ENCODE measurements at regions not wholly inside any gene's neighbourhood (a gene's known extent, or its start where the extent isn't known, plus 50 kb on each side); places are given as distances from the start of the nearest gene placed in this dataset.
"Not testable (repeated sequence)": the region's sequence is repeated elsewhere in the genome, so short reads cannot be mapped to it uniquely, and the experiment has no call there.

DNA sequence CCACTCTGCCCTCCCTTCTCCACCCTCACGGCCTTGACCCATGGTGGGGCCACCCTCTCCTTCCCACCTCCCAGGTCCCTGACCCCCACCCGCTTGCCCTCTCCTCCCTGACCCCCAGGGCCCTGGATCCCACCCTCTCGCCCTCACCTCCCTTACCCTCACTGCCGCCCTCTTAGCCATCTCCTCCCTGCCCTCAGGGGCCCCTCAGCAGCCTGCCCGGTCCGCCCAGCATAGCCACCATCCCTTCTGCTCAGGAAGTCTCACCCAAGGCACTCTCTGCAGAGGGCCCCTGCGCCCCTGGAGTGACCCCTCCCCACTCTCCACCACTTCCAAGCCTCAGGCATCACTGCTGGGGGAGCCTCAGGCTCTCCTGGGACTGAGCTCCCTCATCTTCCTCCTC is 66.3 kb downstream of the MRPL36 start:
- H3K27ac ChIP-seq (ENCODE audit: insufficient read depth, low read length): no peak overlapping the region
- no peak for DNase-seq (ENCODE audit: low read depth in 2 of 2)
- TF ChIP-seq EZH2 (IDR thresholded peaks at IDR 0.05; ENCODE audit: low read length, missing control alignments): no peak
- TF ChIP-seq, protein P1, sequence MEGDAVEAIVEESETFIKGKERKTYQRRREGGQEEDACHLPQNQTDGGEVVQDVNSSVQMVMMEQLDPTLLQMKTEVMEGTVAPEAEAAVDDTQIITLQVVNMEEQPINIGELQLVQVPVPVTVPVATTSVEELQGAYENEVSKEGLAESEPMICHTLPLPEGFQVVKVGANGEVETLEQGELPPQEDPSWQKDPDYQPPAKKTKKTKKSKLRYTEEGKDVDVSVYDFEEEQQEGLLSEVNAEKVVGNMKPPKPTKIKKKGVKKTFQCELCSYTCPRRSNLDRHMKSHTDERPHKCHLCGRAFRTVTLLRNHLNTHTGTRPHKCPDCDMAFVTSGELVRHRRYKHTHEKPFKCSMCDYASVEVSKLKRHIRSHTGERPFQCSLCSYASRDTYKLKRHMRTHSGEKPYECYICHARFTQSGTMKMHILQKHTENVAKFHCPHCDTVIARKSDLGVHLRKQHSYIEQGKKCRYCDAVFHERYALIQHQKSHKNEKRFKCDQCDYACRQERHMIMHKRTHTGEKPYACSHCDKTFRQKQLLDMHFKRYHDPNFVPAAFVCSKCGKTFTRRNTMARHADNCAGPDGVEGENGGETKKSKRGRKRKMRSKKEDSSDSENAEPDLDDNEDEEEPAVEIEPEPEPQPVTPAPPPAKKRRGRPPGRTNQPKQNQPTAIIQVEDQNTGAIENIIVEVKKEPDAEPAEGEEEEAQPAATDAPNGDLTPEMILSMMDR (conservative IDR thresholded peaks at IDR 0.05 in 1 of 2, IDR thresholded peaks at IDR 0.05 in 1 of 2; ENCODE audit: low read depth in 1 of 2, low read length in 2 of 2): no peak
- no peaks in the 10 kb centered on the region for H3K27me3 ChIP-seq (ENCODE audit: control insufficient read depth, insufficient read depth, low read length)
- H4K20me1 ChIP-seq (ENCODE audit: control insufficient read depth, extremely low read depth, insufficient read depth, low read length): no peaks in the 10 kb centered on the region
- H3K36me3 ChIP-seq (ENCODE audit: control insufficient read depth, insufficient read depth, low read length): no peaks in the 10 kb centered on the region
- no peaks in the 10 kb centered on the region for H3K9me3 ChIP-seq (ENCODE audit: control insufficient read depth, insufficient read depth, low read depth, low read length)
- H3K9ac ChIP-seq (ENCODE audit: insufficient read depth, low read length): no peak overlapping the region
- no peaks in the 10 kb centered on the region for H3K4me1 ChIP-seq (ENCODE audit: control insufficient read depth, extremely low read depth, insufficient read depth, low read length)
- no peaks in the 10 kb centered on the region for H3K79me2 ChIP-seq (ENCODE audit: control insufficient read depth, insufficient read depth, low read length)
- H3K4me3 ChIP-seq (replicated peaks in 1 of 4; ENCODE audit: control extremely low read depth in 1 of 4, insufficient read depth in 1 of 4, low read depth in 3 of 4, low read length in 4 of 4): no peak overlapping the region
- no peak overlapping the region for H3K4me2 ChIP-seq (ENCODE audit: extremely low read depth, insufficient read depth, low read length)
- no peak overlapping the region for H2AFZ ChIP-seq (ENCODE audit: low read length)

DNA sequence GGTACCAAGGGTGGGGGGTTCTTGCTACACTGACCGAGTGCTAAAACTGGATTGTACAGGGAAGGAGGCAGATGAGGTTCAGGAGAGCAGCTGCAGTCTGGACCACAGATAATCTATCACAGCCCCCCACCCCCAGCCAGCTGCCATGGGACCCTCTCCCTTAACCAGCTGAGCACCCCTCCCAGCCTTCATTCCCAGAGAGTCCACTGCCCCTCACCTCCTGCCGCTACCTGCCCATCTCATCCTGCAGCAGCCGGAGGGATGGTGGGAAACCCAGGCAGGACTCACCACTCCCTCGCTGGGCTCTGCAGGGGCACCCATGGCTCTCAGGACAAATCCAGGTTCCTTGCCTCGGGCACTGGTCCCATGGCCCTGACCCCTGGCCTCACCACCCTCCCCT is 66.7 kb downstream of the MRPL36 start:
- TF ChIP-seq, protein P1 (conservative IDR thresholded peaks at IDR 0.05 in 1 of 2, IDR thresholded peaks at IDR 0.05 in 1 of 2; ENCODE audit: low read depth in 1 of 2, low read length in 2 of 2): no peak
- TF ChIP-seq EZH2 (IDR thresholded peaks at IDR 0.05; ENCODE audit: low read length, missing control alignments): no peak

GRCh38 chr5:1732238-1732941 is 67.2 kb downstream of the MRPL36 start:
- H3K4me3 ChIP-seq (replicated peaks in 1 of 4; ENCODE audit: control extremely low read depth in 1 of 4, insufficient read depth in 1 of 4, low read depth in 3 of 4, low read length in 4 of 4): no peak overlapping the region
- H3K27ac ChIP-seq (ENCODE audit: insufficient read depth, low read length): no peak overlapping the region
- DNase-seq (ENCODE audit: low read depth in 2 of 2): no peak
- TF ChIP-seq, protein P1 (conservative IDR thresholded peaks at IDR 0.05 in 1 of 2, IDR thresholded peaks at IDR 0.05 in 1 of 2; ENCODE audit: low read depth in 1 of 2, low read length in 2 of 2): no peak
- TF ChIP-seq EZH2 (IDR thresholded peaks at IDR 0.05; ENCODE audit: low read length, missing control alignments): no peak
- no peaks in the 10 kb centered on the region for H3K9me3 ChIP-seq (ENCODE audit: control insufficient read depth, insufficient read depth, low read depth, low read length)
- no peak overlapping the region for H3K9ac ChIP-seq (ENCODE audit: insufficient read depth, low read length)
- no peak overlapping the region for H2AFZ ChIP-seq (ENCODE audit: low read length)
- H3K27me3 ChIP-seq (ENCODE audit: control insufficient read depth, insufficient read depth, low read length): no peaks in the 10 kb centered on the region
- H3K79me2 ChIP-seq (ENCODE audit: control insufficient read depth, insufficient read depth, low read length): no peaks in the 10 kb centered on the region
- H3K4me1 ChIP-seq (ENCODE audit: control insufficient read depth, extremely low read depth, insufficient read depth, low read length): no peaks in the 10 kb centered on the region
- H4K20me1 ChIP-seq (ENCODE audit: control insufficient read depth, extremely low read depth, insufficient read depth, low read length): no peaks in the 10 kb centered on the region
- no peaks in the 10 kb centered on the region for H3K36me3 ChIP-seq (ENCODE audit: control insufficient read depth, insufficient read depth, low read length)
- no peak overlapping the region for H3K4me2 ChIP-seq (ENCODE audit: extremely low read depth, insufficient read depth, low read length)

More for the DNA sequence above, 66.7 kb downstream of the MRPL36 start:
- Histone ChIP-seq H3K4me3 (replicated peaks in 1 of 4; ENCODE audit: control extremely low read depth in 1 of 4, insufficient read depth in 1 of 4, low read depth in 3 of 4, low read length in 4 of 4) (no peak overlapping the region), H3K9me3 (ENCODE audit: control insufficient read depth, insufficient read depth, low read depth, low read length) (no peaks in the 10 kb centered on the region), H3K27me3 (ENCODE audit: control insufficient read depth, insufficient read depth, low read length) (no peaks in the 10 kb centered on the region), H3K9ac (ENCODE audit: insufficient read depth, low read length) (no peak overlapping the region), H3K4me1 (ENCODE audit: control insufficient read depth, extremely low read depth, insufficient read depth, low read length) (no peaks in the 10 kb centered on the region), H3K27ac (ENCODE audit: insufficient read depth, low read length) (no peak overlapping the region), H3K36me3 (ENCODE audit: control insufficient read depth, insufficient read depth, low read length) (no peaks in the 10 kb centered on the region), H2AFZ (ENCODE audit: low read length) (no peak overlapping the region), H4K20me1 (ENCODE audit: control insufficient read depth, extremely low read depth, insufficient read depth, low read length) (no peaks in the 10 kb centered on the region), H3K79me2 (ENCODE audit: control insufficient read depth, insufficient read depth, low read length) (no peaks in the 10 kb centered on the region), H3K4me2 (ENCODE audit: extremely low read depth, insufficient read depth, low read length) (no peak overlapping the region)
- DNase-seq (ENCODE audit: low read depth in 2 of 2): no peak

DNA sequence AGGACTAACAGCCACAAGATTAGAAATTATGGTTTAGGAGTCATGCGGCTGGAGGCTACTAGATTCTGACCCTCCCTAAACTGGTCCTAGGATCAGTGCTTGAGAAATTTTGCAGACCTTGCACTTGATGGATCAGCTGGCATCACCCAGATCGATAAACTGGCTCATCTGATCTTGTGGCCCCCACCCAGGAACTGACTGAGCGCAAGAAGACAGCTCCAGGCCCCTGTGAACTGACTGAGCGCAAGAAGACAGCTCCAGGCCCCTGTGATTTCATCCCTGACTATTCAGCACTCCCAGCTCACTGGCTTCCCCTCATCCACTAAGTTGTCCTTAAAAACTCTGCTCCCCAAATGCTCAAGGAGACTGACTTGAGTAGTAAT is 67.8 kb downstream of the MRPL36 start:
- not testable (repeated sequence) for H3K4me1 ChIP-seq (ENCODE audit: control insufficient read depth, extremely low read depth, insufficient read depth, low read length); H3K4me2 ChIP-seq (ENCODE audit: extremely low read depth, insufficient read depth, low read length); H3K9me3 ChIP-seq (ENCODE audit: control insufficient read depth, insufficient read depth, low read depth, low read length); H3K9ac ChIP-seq (ENCODE audit: insufficient read depth, low read length); H3K27ac ChIP-seq (ENCODE audit: insufficient read depth, low read length); DNase-seq (ENCODE audit: low read depth in 2 of 2); H3K27me3 ChIP-seq (ENCODE audit: control insufficient read depth, insufficient read depth, low read length); H3K79me2 ChIP-seq (ENCODE audit: control insufficient read depth, insufficient read depth, low read length); H4K20me1 ChIP-seq (ENCODE audit: control insufficient read depth, extremely low read depth, insufficient read depth, low read length); H3K4me3 ChIP-seq (replicated peaks in 1 of 4; ENCODE audit: control extremely low read depth in 1 of 4, insufficient read depth in 1 of 4, low read depth in 3 of 4, low read length in 4 of 4); H2AFZ ChIP-seq (ENCODE audit: low read length); H3K36me3 ChIP-seq (ENCODE audit: control insufficient read depth, insufficient read depth, low read length)

All from fibroblast of lung (primary cell).